ENCODE measurements at regions not wholly inside any gene's neighbourhood (a gene's known extent, or its start where the extent isn't known, plus 50 kb on each side); places are given as distances from the start of the nearest gene placed in this dataset.

DNA sequence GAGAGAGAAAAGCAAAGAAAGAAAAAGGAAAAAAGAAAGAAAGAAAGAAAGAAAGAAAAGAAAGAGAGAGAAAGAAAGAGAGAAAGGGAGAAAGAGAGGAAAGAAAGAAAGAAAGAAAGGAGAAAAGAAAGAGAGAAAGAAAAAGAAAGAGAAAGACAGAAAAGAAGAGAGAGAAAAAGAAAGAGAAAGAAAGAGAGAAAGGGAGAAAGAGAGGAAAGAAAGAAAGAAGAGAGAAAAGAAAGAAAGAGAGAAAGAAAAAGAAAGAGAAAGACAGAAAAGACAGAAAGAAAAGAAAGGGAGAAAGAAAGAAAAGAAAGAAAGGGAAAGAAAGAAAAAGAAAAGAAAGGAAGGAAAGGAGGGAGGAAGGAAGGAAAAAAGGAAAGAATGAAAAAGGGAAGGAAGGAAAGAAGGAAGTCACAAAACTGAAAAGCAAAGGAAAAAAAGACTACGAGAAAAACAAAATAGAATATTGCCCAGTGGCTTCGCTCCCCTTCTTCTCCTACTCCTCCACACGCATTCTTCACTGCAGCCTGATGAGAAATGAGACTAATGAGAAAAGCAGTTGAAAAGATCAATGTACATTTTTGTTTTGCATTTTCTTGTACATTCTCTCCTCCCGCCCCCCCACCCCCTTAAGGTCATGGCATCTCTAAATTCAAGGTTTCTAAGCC is 170.0 kb downstream of the SOD2 start:
- no peak overlapping the region for H4K91ac ChIP-seq (ENCODE audit: insufficient read length, low read depth, low read length)
- no peak overlapping the region for H3K56ac ChIP-seq (ENCODE audit: insufficient read length, low read depth, low read length)
- H3K4ac ChIP-seq (ENCODE audit: low read depth, low read length): no peak overlapping the region
- Mint-ChIP-seq H3K4me3 (no peak overlapping the region), H3K4me1 (peaks cover 0 to 9% of the 10 kb centered on the region in 2 experiments; a peak in 1 of 4 replicates), H3K27me3 (ENCODE audit: low read depth) (peaks cover 21% of the 10 kb centered on the region), H3K27ac (no peak overlapping the region), H3K9me3 (peaks cover 0 to 28% of the 10 kb centered on the region in 2 experiments; a peak in 2 of 5 replicates), H3K36me3 (ENCODE audit: insufficient read depth in 1 of 3, low read depth in 3 of 3) (no peaks in the 10 kb centered on the region)
- H3K79me2 ChIP-seq (ENCODE audit: insufficient read depth, low read length): no peaks in the 10 kb centered on the region
- H2BK12ac ChIP-seq (ENCODE audit: insufficient read length, low read depth, low read length): no peak overlapping the region
- H3K79me1 ChIP-seq (ENCODE audit: insufficient read depth, low read depth, low read length, poor library complexity, severe bottlenecking): no peaks in the 10 kb centered on the region
- no peak overlapping the region for H4K5ac ChIP-seq (ENCODE audit: insufficient read length, low read depth, low read length)
- H4K8ac ChIP-seq (replicated peaks; ENCODE audit: insufficient read length, low read depth, low read length): no peak overlapping the region
- H3K9me3 ChIP-seq (ENCODE audit: control insufficient read depth, low read depth, low read length): no peaks in the 10 kb centered on the region
- no peak overlapping the region for H2BK20ac ChIP-seq (ENCODE audit: low read depth, low read length, poor library complexity, severe bottlenecking)
- no peak overlapping the region for H3K4me2 ChIP-seq (ENCODE audit: insufficient read depth, insufficient read length, low read length)
- H3K27ac ChIP-seq (ENCODE audit: insufficient read length, low read depth, low read length): no peak overlapping the region
- no peak overlapping the region for H2BK5ac ChIP-seq (ENCODE audit: insufficient read length, low read length)
- H3K23me2 ChIP-seq (ENCODE audit: insufficient read length, low read depth, low read length, poor library complexity, severe bottlenecking): no peaks in the 10 kb centered on the region
- WGBS (ENCODE audit: extremely low coverage, insufficient read length, low lambda C conversion rate): no CpG with 5 or more reads among the region's 4 CpGs
- no peak overlapping the region for H2AFZ ChIP-seq (ENCODE audit: low read length)
- no peak overlapping the region for H3K18ac ChIP-seq (ENCODE audit: insufficient read length, low read depth, low read length)
- peaks cover 3% of the 10 kb centered on the region for H4K20me1 ChIP-seq (ENCODE audit: control insufficient read depth, insufficient read depth, insufficient read length)
- TF ChIP-seq, protein P1, sequence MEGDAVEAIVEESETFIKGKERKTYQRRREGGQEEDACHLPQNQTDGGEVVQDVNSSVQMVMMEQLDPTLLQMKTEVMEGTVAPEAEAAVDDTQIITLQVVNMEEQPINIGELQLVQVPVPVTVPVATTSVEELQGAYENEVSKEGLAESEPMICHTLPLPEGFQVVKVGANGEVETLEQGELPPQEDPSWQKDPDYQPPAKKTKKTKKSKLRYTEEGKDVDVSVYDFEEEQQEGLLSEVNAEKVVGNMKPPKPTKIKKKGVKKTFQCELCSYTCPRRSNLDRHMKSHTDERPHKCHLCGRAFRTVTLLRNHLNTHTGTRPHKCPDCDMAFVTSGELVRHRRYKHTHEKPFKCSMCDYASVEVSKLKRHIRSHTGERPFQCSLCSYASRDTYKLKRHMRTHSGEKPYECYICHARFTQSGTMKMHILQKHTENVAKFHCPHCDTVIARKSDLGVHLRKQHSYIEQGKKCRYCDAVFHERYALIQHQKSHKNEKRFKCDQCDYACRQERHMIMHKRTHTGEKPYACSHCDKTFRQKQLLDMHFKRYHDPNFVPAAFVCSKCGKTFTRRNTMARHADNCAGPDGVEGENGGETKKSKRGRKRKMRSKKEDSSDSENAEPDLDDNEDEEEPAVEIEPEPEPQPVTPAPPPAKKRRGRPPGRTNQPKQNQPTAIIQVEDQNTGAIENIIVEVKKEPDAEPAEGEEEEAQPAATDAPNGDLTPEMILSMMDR (conservative IDR thresholded peaks at IDR 0.05): no peak
- no peak overlapping the region for H3K9ac ChIP-seq (ENCODE audit: extremely low read depth, insufficient read length, low read length)
- H3T11ph ChIP-seq (ENCODE audit: low read length): no peak overlapping the region
- no peak overlapping the region for H3K14ac ChIP-seq (ENCODE audit: insufficient read depth, low read length)
- H3K23ac ChIP-seq (ENCODE audit: insufficient read length, low read depth, low read length): no peak overlapping the region
- no peak overlapping the region for H2AK5ac ChIP-seq (ENCODE audit: insufficient read length, low read length)
- H3K27me3 ChIP-seq (ENCODE audit: insufficient read depth, low read length): no peaks in the 10 kb centered on the region
- H2BK120ac ChIP-seq (ENCODE audit: low read depth, low read length, poor library complexity, severe bottlenecking): no peak overlapping the region
- no peak for DNase-seq
- H3K4me1 ChIP-seq (ENCODE audit: insufficient read depth, low read length): no peaks in the 10 kb centered on the region
- H2BK15ac ChIP-seq (ENCODE audit: low read depth, low read length): no peak overlapping the region

Measured in H9 (cell line).